ENCODE measurements at regions not wholly inside any gene's neighbourhood (a gene's known extent, or its start where the extent isn't known, plus 50 kb on each side); places are given as distances from the start of the nearest gene placed in this dataset.

GRCh38 chr5:178794433-178794832 lies 64.0 kb upstream of the ZNF354A start:
- Histone ChIP-seq H3K9me3 (no peaks in the 10 kb centered on the region), H3K36me3 (peaks cover 26% of the 10 kb centered on the region), H3K27me3 (no peaks in the 10 kb centered on the region), H3K4me1 (no peaks in the 10 kb centered on the region), H3K4me3 (ENCODE audit: low read depth, low read length) (no peak overlapping the region)
- no peak for DNase-seq
- no peak for TF ChIP-seq CTCF (IDR thresholded peaks at IDR 0.05; ENCODE audit: low read depth, low read length)

GRCh38 chr5:178793696-178794095 lies 63.2 kb upstream of the ZNF354A start:
- no peak for DNase-seq
- no peaks in the 10 kb centered on the region for H3K9me3 ChIP-seq
- no peak overlapping the region for H3K4me3 ChIP-seq (ENCODE audit: low read depth, low read length)
- no peak for TF ChIP-seq CTCF (IDR thresholded peaks at IDR 0.05; ENCODE audit: low read depth, low read length)
- H3K27me3 ChIP-seq, result no peaks in the 10 kb centered on the region
- peaks cover 26% of the 10 kb centered on the region for H3K36me3 ChIP-seq
- H3K4me1 ChIP-seq, result no peaks in the 10 kb centered on the region

- Histone ChIP-seq H3K4me3 (ENCODE audit: low read depth, low read length) (no peak overlapping the region), H3K36me3 (peaks cover 29% of the 10 kb centered on the region), H3K9me3 (no peaks in the 10 kb centered on the region), H3K4me1 (no peaks in the 10 kb centered on the region), H3K27me3 (no peaks in the 10 kb centered on the region)
- DNase-seq, result peak; percentile 59
- TF ChIP-seq CTCF (IDR thresholded peaks at IDR 0.05; ENCODE audit: low read depth, low read length), result peak; percentile 38
These were observed 62.7 kb upstream of the ZNF354A start for GRCh38 chr5:178793151-178793550.

GRCh38 chr5:178791976-178792375 lies 61.5 kb upstream of the ZNF354A start:
- H3K9me3 ChIP-seq, result no peaks in the 10 kb centered on the region
- H3K36me3 ChIP-seq, result peaks cover 23% of the 10 kb centered on the region
- TF ChIP-seq CTCF (IDR thresholded peaks at IDR 0.05; ENCODE audit: low read depth, low read length), result no peak
- no peaks in the 10 kb centered on the region for H3K4me1 ChIP-seq
- DNase-seq, result no peak
- no peak overlapping the region for H3K4me3 ChIP-seq (ENCODE audit: low read depth, low read length)
- no peaks in the 10 kb centered on the region for H3K27me3 ChIP-seq

GRCh38 chr5:178790371-178790770 lies 59.9 kb upstream of the ZNF354A start:
- TF ChIP-seq CTCF (IDR thresholded peaks at IDR 0.05; ENCODE audit: low read depth, low read length), result no peak
- H3K9me3 ChIP-seq, result no peaks in the 10 kb centered on the region
- H3K4me1 ChIP-seq, result no peaks in the 10 kb centered on the region
- H3K36me3 ChIP-seq, result peaks cover 18% of the 10 kb centered on the region
- DNase-seq, result no peak
- no peak overlapping the region for H3K4me3 ChIP-seq (ENCODE audit: low read depth, low read length)
- no peaks in the 10 kb centered on the region for H3K27me3 ChIP-seq

GRCh38 chr5:178788381-178789085 lies 58.1 kb upstream of the ZNF354A start:
- peaks cover 11% of the 10 kb centered on the region for H3K36me3 ChIP-seq
- no peak overlapping the region for H3K4me3 ChIP-seq (ENCODE audit: low read depth, low read length)
- no peaks in the 10 kb centered on the region for H3K27me3 ChIP-seq
- no peaks in the 10 kb centered on the region for H3K9me3 ChIP-seq
- DNase-seq, result no peak
- TF ChIP-seq CTCF (IDR thresholded peaks at IDR 0.05; ENCODE audit: low read depth, low read length), result no peak
- no peaks in the 10 kb centered on the region for H3K4me1 ChIP-seq

Measured in BE2C (cell line).